AG20443 (cell line): ENCODE measurements at regions not wholly inside any gene's neighbourhood (a gene's known extent, or its start where the extent isn't known, plus 50 kb on each side); places are given as distances from the start of the nearest gene placed in this dataset.

Source experiments
- DNase-seq: peaks from one replicate; pipeline ENCODE4 v3.0.0; 2012; ENCODE audit warnings: low spot score, mixed read lengths

DNA sequence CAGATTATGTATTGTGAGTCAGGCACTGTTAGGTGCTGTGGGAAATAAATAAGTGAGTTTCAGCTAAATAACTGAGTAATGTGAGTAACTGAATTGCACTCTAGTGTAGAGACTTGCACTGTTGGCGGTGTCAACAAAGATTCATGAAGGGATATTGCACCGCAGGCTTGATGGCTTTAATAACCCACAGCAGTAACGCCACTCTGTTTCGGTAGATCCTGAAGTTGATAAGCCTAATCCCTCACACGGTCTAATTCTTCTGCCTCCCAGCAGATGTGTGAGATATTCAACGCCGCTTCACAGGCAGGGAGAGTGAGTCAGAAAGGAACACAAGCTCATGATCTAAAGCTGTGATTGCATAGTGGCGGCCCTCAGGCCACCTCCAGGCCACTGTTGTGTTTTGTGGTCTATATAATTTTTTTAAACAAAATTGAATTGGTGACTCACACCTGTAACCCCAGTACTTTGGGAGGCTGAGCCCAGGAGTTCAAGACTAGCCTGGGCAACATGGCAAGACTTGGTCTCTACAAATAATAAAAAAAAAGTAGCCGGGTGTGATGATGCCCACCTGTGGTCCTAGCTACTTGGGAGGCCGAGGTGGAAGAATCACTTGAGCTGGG is 94.3 kb downstream of the LIPG start:
- no peak for DNase-seq

- no peak for DNase-seq
Observed at GRCh38 chr18:49655266-49656072, 93.6 kb downstream of the LIPG start.

- no peak for DNase-seq
Observed at GRCh38 chr18:49654347-49654746, 92.5 kb downstream of the LIPG start.

- no peak for DNase-seq
Observed at GRCh38 chr18:49652881-49653724, 91.2 kb downstream of the LIPG start.

DNA sequence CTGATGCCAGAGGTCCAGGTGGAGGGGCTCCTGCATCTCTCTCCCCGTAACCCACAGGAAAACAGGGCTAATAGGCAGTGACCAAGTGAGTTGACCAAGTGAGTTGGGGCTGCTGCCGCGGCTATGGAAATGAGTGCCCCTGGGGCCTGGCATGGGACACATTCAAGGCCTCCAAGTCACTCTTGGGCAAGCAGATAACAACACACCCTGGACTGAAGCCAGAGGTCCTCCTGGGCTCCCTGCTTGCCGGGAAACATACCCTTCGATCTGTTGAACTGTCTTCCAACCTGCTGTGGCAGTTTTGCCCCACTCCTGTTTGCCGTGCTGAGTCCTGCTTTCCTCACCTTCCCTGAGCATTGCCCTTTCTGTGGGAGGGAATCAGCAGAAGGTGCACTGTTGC is 89.2 kb downstream of the LIPG start:
- DNase-seq, result no peak

- no peak for DNase-seq
Observed at GRCh38 chr18:49650426-49650891, 88.6 kb downstream of the LIPG start.

DNA sequence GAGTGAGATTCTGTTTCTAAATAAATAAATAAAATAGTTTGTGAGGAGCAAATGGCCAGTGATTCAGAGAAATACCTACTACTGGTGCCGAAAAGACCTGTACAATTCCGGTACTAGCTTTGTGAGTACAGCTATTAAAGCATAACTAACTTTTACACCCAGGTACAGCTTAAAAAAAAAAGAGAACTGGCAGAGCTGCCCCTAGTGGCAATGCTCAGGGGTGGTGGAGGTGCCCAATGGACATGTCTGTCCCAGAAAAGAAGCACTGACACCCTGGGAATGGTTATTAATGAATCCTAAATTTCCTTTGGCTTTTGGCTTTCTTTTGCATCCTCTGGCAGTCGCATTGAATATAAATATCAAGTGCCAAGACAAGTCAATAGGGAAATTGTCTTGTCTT is 87.0 kb downstream of the LIPG start:
- no peak for DNase-seq
